ENCODE measurements at regions not wholly inside any gene's neighbourhood (a gene's known extent, or its start where the extent isn't known, plus 50 kb on each side); places are given as distances from the start of the nearest gene placed in this dataset.

DNA sequence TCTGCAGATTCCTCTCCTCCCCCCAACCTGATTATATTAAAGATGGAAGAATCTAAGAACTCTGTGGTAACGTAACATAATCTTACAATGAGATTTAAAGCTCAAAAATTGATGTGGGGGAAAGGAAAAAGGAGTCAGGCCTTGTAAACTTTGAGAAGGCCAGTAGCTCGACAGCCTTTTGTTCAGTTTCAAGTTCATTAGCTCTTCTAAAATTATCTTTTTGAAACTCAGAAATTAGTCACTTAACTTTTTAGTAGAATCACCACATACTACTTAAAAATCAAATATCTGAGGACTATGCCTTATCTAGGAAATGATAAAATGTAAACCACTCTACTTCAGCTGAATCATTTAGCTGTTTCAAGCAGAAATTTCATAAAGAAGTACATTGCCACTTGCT is 996.2 kb downstream of the AMY1C start:
- Histone ChIP-seq H3K27ac (replicated peaks) (no peak overlapping the region), H3K27me3 (ENCODE audit: insufficient read depth, poor library complexity, severe bottlenecking) (no peaks in the 10 kb centered on the region), H3K4me3 (replicated peaks; ENCODE audit: insufficient read depth, low read length) (no peak overlapping the region)
- TF ChIP-seq SPI1 (IDR thresholded peaks at IDR 0.05; ENCODE audit: borderline replicate concordance, low read depth) (no peak), POLR2AphosphoS5 (IDR thresholded peaks at IDR 0.05; ENCODE audit: low read depth) (no peak), REST (IDR thresholded peaks at IDR 0.05; ENCODE audit: insufficient replicate concordance, low read depth) (no peak), GABPA (IDR thresholded peaks at IDR 0.05; ENCODE audit: low read depth) (no peak), CTCF (IDR thresholded peaks at IDR 0.05; ENCODE audit: insufficient read depth, low read length) (no peak)
- DNase-seq (ENCODE audit: low read depth in 1 of 2, low spot score in 1 of 2) = no peak

GRCh38 chr1:104746994-104747393 is 997.3 kb downstream of the AMY1C start:
- Histone ChIP-seq H3K4me3 (replicated peaks; ENCODE audit: insufficient read depth, low read length) (no peak overlapping the region), H3K27me3 (ENCODE audit: insufficient read depth, poor library complexity, severe bottlenecking) (no peaks in the 10 kb centered on the region), H3K27ac (replicated peaks) (no peak overlapping the region)
- TF ChIP-seq SPI1 (IDR thresholded peaks at IDR 0.05; ENCODE audit: borderline replicate concordance, low read depth) (no peak), CTCF (IDR thresholded peaks at IDR 0.05; ENCODE audit: insufficient read depth, low read length) (no peak), GABPA (IDR thresholded peaks at IDR 0.05; ENCODE audit: low read depth) (no peak), REST (IDR thresholded peaks at IDR 0.05; ENCODE audit: insufficient replicate concordance, low read depth) (no peak), POLR2AphosphoS5 (IDR thresholded peaks at IDR 0.05; ENCODE audit: low read depth) (no peak)
- no peak for DNase-seq (ENCODE audit: low read depth in 1 of 2, low spot score in 1 of 2)

GRCh38 chr1:104760017-104760416 is 1010.3 kb downstream of the AMY1C start:
- H3K27me3 ChIP-seq (ENCODE audit: insufficient read depth, poor library complexity, severe bottlenecking) = no peaks in the 10 kb centered on the region
- no peak for DNase-seq (ENCODE audit: low read depth in 1 of 2, low spot score in 1 of 2)
- TF ChIP-seq REST (IDR thresholded peaks at IDR 0.05; ENCODE audit: insufficient replicate concordance, low read depth) (no peak), SPI1 (IDR thresholded peaks at IDR 0.05; ENCODE audit: borderline replicate concordance, low read depth) (no peak), GABPA (IDR thresholded peaks at IDR 0.05; ENCODE audit: low read depth) (no peak), CTCF (IDR thresholded peaks at IDR 0.05; ENCODE audit: insufficient read depth, low read length) (no peak), POLR2AphosphoS5 (IDR thresholded peaks at IDR 0.05; ENCODE audit: low read depth) (no peak)
- no peak overlapping the region for H3K27ac ChIP-seq (replicated peaks)
- no peak overlapping the region for H3K4me3 ChIP-seq (replicated peaks; ENCODE audit: insufficient read depth, low read length)
